Activated CD8-positive, alpha-beta memory T cell treated with anti-CD3 and anti-CD28 coated beads for 36 hours (primary cell): ENCODE measurements at regions not wholly inside any gene's neighbourhood (a gene's known extent, or its start where the extent isn't known, plus 50 kb on each side); places are given as distances from the start of the nearest gene placed in this dataset.

Experiments used
- CTCF ChIA-PET: fragments of 350-600 bp; sonication (Branson Sonifier 250); formaldehyde crosslinking; loops from one replicate; lab custom pipeline; 2021; ENCODE audit warnings: antibody characterized with exemption; lab: Charles Lee
- POLR2A ChIA-PET: fragments of 350-600 bp; sonication (Branson Sonifier 250); formaldehyde crosslinking; loops from one replicate; lab custom pipeline; 2021; ENCODE audit warnings: antibody characterized with exemption; lab: Charles Lee

DNA sequence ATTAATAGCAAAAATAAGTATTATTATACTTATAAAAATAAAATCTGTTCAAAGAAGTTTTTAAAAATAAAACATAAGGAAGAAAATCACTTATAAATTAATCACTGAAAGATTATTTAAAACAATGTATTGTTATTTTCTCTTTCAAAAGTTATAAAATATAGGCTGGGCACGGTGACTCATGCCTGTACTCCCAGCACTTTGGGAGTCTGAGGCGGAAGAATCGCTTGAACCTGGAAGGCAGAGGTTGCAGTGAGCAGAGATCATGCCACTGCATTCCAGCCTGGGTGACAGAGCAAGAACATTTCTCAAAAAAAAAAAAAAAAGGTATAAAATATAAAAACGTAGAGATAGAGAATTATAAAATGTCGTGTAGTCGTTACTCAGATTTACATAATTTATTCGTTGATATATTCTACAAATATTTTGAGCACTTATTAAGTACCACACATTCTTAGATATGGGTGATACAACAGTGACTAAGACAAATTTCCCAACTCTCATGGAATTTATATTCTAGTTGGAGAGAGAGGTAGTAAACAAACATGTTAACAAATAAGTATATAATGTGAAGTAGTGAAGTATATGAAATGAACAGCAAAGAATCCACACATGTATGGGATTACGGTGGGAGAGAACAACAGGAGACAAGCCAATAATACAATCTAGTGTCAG lies 1030.0 kb downstream of the SORCS1 start:
- POLR2A ChIA-PET = no interaction called here
- CTCF ChIA-PET = no interaction called here

DNA sequence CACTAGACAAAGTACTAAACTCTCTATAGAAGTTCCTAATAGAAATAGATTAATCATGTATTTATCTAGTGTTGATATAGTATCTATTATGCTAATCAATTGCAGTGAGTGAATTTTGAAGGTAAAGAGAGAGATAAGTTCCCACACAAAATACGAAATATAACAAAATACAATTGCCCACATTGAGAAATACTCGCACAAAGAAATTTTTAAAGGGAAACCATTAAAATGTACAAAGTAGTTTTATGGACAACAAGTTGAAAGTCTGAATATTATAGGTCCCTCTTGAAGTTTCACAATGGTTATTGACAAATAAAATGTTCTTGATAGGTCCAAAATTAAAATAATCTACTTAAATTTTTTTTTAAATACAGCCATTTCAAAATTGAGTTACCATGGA lies 1031.1 kb downstream of the SORCS1 start:
- ChIA-PET CTCF (no interaction called here), POLR2A (no interaction called here)

DNA sequence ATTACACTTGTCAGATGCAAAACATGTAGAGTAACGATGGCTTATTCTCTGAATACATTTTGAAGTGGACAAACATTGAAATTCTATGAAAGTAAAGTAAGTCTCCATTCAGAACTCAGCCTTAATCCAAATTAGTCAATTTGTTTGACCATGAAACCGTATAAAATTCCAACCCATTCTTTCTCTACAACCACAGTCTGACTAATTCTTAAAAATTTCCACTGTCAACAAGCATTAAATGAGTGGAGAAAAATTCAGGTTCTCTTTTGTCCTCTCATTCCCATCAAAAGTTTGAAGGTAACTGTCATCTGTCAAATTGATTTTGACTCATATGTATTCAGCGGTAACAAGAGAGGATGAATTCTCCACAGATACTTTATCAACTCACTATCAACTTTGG lies 1031.5 kb downstream of the SORCS1 start:
- ChIA-PET CTCF (no interaction called here), POLR2A (no interaction called here)

DNA sequence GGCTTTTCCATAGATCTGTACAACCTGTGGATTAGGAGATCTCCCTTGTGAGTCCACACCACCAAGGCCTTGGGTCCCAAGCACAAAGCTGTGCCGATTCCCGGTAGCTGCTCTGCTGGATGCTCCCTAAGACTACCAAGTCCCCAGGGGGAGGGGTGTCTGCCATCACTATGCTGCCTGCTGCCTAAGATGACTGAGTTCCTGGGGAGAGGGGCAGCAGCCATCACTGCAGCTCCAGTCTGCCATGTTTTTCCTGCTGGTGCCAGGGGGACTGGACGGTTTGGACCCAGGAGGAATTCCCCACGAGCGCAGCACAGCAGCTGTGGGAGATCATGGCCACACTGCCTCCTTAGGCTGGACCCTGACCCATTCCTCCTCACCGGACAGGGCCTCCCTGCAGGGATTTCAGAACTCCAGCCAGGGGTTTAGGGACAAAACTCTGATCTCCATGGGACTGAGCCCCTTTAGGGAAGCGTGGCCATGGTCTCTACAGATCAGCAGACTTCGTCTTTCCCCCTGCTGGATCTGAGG lies 1049.8 kb downstream of the SORCS1 start:
- CTCF ChIA-PET = no interaction called here
- POLR2A ChIA-PET = no interaction called here

DNA sequence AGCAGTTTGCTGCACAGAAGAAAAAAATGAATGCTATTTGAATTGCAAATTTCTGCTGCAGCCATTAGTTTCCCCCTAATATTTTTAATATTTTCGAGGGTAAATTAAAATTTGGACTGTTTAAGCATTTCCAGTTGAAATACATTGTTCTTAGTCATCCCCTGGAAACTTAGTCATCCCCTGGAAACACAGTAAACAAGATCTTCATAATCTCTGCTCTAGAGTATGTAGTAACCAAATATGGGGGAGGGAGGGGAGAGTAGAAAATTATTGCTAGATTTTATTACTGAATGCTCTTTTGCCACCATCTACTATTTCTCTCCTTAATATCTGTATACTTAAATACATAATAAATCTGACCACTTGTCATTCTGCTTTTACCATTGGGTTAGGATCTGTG lies 1053.3 kb downstream of the SORCS1 start:
- ChIA-PET CTCF (no interaction called here), POLR2A (no interaction called here)

DNA sequence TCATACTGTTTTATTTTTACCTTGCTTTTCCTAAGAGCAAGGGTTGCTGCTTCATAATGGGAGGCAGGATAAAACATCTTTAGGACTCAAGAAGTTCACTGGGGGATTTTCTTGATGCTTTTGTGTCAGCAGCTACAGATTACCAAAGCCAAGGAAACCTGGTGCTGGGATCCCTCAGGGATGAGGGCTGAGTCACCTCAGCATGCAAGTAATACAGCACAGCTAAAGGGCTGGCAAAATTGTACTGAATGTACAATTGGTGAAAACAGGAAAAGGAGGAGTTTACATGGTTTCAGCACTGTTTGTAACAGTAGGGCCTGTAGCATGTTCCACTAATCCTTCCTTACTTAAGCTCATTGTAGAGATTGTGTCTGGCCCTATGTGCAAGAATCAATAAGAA lies 1056.8 kb downstream of the SORCS1 start:
- ChIA-PET POLR2A (no interaction called here), CTCF (no interaction called here)

DNA sequence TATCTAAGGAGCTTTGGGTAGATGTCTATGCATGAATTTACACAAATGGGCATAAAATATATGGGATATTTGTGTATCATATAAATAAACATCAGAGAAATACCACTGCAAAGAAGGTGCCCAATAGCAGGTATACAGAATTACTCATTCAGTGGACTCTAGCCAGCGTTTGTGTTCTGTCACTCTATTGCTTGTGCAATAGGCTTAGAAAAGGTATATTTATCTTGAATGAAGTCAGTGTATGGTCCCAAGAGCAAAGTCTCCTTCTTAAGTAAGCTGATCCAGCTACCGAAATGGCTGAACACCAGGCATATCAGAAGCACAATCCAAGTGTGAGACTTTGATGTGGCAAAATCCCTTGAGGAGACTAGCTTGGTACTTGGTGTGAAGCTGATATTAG lies 1058.4 kb downstream of the SORCS1 start:
- ChIA-PET POLR2A (no interaction called here), CTCF (no interaction called here)

DNA sequence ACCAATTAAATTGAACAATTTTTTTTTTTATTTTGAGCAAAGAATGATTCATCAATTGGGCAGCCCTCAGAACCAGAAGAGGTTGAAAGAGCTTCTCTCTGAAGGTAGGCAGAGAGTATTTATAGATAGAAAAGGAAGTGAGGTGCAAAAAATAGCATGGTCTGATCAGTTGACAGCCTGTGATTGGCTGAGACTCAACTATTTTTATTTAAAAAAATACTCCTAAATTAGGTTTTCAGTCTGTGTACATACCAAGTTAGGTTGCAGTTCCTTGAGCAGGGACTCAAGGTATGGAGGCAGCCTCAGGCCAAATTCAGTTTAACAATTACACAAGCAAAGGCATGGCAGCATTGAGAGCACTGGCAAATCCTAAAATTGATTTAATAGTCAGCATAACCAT lies 1074.7 kb downstream of the SORCS1 start:
- ChIA-PET CTCF (no interaction called here), POLR2A (no interaction called here)

DNA sequence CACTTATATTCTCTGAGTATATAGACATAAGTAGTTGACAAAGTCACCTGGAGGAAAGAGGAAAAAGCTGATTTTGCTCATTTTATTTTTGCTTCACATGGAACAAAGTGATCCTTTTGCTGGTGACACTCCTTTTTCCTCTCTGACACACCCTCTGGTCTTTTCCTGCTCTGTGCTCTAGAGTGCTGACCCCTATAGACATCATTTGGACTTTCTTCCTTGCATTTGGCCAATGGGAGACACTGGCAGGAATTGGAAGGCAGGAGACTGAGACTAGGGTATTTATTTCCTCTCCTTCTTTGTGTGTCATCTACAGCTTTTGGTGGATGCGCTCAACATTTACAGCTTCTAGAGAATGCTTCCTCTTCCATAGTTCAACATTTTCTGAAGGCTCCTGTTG lies 1078.1 kb downstream of the SORCS1 start:
- ChIA-PET CTCF (interaction anchor here (0.6 kb wide), 1 partner anchor 664 kb away, joined by 3 read pairs; no protein-coding TSS in a partner anchor), POLR2A (no interaction called here)

DNA sequence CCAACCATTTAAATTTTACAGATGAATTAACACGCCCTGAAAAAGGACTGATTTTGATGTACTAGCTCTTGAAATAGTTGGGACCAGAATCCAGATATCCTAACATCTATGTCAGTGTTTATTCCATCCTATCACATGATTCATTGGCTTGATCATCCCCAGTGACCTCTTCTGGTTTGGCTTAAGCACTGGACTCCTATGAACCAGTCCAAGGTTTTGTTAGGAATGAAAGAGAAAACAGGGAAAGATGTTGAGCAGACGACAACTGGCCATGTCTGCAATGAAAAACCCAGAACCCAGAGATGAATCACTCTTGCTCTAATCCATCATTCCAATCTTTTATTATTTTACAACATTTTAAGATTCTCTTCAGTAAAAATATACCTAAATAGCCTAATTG lies 1080.9 kb downstream of the SORCS1 start:
- POLR2A ChIA-PET = no interaction called here
- CTCF ChIA-PET = no interaction called here

DNA sequence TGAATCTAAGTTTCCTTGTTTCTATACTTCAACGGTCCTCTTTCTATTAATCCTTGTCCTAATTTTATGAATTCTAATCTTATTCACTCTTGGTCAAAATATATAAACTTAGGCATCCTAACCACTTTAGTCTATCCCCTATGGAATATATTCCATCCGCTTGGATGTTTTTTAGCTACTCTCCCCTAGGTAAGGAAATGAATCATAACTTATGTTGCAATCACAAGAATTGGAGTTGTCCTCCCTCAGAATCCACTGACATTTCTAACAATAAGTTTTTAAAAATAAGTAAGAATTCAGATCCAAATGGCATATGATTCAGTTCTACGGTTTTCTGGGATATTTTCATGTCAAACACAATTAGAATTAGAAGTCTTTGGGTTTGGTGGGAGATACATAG lies 1081.6 kb downstream of the SORCS1 start:
- ChIA-PET POLR2A (no interaction called here), CTCF (no interaction called here)

DNA sequence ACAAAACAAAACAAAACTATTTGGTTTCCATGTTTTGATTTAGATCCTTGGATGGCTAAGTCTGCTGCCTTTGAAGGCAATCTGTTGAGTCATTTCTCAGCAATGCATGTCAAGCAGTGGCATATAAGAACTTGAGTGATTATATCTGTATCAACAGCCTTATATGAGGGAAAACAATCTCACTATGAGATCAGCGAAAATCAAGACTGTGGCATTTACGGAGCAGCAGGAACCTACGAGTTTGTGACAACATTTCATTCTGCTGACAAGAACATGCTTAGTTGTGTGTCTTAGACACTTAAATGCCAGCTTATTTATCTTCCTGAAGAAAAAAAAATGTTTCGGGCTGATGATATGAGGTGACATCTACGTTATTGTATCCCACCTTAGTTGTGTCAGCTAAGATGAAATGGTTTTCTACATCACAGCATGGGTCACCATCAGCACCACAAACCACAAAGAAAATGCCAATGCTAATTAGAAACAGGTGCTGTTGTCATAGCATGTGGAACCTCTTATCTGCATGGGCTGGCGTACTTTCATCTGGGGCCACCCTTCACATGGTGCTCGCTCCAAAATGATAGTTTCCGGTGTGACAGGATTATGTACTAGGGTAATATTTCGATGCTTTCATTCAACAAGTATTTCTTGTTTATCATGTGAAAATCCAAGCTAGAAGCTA lies 1085.5 kb downstream of the SORCS1 start:
- ChIA-PET POLR2A (no interaction called here), CTCF (no interaction called here)

DNA sequence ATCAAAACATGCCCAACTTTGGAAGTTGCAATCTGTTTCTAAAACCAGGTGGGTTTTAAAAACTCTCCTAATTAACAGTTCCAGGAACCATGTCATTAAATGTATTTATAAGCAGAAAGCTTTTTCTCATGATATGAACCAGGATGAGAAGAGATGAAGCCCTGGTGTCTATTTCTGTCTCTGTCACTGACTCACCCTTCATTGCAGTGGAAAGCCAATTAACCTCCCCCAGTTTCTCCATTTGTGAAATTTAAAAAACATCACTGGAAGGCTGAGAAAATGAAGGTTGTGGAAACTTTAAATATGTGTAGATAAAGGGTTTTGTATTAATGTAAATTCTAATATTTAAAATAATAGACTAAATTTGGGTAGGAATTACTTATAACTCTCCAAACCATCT lies 1088.0 kb downstream of the SORCS1 start:
- POLR2A ChIA-PET = no interaction called here
- CTCF ChIA-PET = no interaction called here

DNA sequence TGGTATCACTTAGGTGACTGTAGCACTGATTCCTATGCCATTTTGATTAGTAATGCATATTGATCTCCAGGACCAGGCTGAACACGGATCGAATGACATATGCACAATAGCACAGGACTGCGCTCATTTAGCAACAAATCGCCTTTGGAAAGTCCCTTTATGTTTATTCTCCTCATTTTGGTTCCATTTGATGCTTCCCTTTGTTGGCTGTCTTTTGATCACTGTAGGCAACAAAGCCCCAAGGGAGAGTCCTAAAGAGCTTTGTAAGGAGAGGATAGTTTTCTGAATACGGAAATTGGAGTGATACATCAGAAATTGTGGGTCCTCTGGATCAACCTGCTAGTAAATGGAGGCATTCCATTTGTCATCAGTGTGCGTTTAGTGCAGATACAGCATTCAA lies 1111.4 kb downstream of the SORCS1 start:
- POLR2A ChIA-PET = no interaction called here
- CTCF ChIA-PET = no interaction called here

DNA sequence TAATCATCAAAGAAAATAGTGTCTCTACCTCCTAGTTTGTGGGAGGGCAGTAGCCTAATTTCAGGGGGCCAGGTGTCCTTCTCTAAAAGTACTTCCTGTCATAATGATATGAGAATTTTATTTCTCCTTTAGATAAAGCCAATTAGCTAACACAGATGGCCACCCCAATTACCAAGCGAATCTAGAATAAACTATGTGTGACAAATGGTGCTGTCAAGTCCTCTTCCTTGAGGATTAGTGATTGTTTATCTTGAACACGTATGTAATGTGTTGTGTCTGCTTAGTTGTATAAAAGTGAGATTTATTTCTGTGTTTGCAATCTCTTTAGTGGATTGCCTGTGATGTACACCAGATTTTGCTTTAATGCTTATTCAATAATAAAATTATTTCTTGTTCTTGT lies 1120.0 kb downstream of the SORCS1 start:
- POLR2A ChIA-PET = no interaction called here

DNA sequence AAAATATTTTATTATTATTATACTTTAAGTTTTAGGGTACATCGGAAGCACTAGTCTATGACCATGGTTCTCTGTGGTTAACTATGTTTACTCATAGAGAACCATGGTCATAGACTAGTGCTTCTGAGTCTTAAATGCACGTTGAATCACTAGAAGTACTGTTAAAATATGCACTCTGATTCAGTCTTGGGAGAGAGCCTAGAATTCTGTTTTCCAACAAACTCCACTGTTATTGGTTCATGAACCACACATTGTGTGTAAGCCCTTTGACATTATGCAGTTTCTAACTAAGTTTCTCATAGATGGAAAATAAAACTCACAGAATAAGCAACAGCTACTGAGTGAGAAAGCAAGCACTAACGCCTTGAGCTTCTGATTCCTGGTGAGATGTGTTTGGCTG lies 1120.6 kb downstream of the SORCS1 start:
- ChIA-PET CTCF (no interaction called here), POLR2A (no interaction called here)

More for the DNA sequence above, 1120.0 kb downstream of the SORCS1 start:
- CTCF ChIA-PET = no interaction called here

DNA sequence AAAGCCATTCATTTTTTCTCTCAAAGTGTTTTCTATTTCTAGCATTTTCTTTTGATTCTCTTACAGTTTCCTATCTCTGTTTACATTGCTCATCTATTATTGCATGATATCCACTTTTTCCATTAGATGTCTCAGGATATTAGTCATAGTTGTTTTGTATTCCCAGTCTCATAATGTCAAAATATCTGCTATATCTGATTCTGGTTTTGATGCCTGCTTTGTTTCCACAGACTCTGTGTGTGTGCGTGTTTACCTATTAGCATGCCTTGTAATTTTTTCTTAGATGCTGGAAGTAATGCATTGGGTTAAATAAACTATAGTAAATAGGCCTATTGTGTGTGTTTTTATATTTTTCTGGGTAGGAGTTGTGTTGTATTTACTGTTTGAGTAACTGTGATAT lies 1126.3 kb downstream of the SORCS1 start:
- POLR2A ChIA-PET = no interaction called here

DNA sequence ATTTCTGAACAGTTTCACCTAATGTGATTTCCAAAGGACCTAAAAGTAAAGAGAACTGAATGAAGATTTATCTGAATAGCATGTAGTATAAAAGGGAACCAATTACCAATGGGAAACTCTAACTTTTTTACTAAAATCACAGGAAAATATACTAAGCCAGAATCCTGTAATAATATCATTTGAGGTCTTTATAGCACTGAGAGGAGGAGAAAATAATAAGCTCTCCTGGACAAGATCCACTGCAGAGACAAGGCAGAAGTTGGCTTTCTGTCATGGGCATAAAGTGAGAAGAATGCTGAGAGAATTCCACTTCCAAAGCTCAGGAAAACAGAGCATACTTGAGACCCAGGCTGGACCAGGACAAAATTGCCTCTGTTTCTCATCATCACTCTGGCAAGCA lies 1131.4 kb downstream of the SORCS1 start:
- ChIA-PET POLR2A (no interaction called here), CTCF (no interaction called here)

More for the DNA sequence above, 1126.3 kb downstream of the SORCS1 start:
- CTCF ChIA-PET = no interaction called here

DNA sequence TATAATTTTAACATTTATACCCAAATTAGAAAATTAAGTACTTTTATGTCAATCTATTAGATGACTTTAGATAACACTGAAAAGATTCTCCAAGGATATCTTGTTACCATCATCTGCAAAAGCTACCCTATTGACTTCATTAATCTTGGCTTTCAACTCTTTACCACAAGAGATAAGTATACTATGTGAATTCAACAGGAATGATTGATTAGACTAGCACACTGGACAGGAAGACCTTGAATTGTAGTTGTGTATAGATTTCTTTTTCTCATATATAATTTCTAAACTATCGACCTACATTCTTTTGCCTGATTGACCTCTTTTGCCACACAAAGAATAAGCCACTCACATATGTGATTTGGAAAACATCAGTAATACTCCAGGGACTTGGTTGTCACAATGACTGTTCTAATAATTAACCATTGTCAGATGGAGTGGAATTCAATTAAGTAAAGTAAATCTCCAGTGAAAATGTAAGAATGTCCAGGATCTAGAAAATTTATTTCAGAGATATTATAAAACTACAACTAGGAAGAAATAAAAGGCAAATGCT lies 1132.0 kb downstream of the SORCS1 start:
- CTCF ChIA-PET = no interaction called here
- POLR2A ChIA-PET = no interaction called here

DNA sequence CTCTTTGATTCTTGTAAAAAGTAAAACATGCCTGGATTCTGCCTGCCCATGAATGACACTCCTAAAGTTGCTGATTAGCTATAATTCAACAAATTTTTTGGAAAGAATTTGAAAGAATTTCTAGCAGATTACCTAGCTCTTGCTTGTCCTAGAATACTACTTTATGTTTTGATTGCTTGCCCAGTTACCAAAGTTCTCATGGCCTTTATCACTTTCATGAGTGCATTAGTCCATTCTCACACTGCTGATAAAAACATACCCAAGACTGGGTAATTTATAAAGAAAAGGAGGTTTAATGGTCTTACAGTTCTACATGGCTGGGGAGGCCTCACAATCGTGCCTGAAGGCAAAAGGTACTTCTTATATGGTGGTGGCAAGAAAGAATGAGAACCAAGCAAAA lies 1137.3 kb downstream of the SORCS1 start:
- POLR2A ChIA-PET = no interaction called here
- CTCF ChIA-PET = no interaction called here

DNA sequence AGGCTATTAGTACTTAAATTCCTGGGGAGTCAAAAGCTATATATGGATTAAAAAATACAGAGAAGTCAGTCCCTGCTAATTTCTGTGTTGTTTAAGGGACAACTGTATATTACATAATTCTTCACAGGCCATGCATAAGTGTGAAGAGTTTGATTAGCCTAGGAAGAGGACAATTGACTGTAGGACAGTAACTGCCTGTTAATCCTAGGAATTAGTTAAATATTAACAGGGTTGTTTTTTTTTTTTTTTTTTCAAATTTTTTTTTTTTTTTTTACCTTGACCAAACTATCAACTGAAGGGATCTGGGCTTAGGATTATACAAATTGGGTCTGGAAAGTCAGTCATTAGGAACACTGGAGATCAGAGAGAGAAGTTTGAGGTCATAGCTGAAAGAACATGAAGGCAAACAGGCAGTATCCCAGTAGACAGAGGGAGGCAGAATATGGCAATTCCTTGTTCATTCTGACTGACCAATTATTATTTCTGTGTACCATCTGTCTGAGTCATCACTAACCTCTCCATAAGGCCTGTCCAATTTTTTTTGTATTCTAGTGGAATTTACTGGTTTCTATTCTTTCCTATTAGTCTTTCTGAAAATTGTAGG lies 1139.2 kb downstream of the SORCS1 start:
- POLR2A ChIA-PET = no interaction called here
- CTCF ChIA-PET = no interaction called here
